ENCODE measurements at regions not wholly inside any gene's neighbourhood (a gene's known extent, or its start where the extent isn't known, plus 50 kb on each side); places are given as distances from the start of the nearest gene placed in this dataset.
A peak's percentile ranks its signal among the peaks of the same experiment; 100 is the strongest.

DNA sequence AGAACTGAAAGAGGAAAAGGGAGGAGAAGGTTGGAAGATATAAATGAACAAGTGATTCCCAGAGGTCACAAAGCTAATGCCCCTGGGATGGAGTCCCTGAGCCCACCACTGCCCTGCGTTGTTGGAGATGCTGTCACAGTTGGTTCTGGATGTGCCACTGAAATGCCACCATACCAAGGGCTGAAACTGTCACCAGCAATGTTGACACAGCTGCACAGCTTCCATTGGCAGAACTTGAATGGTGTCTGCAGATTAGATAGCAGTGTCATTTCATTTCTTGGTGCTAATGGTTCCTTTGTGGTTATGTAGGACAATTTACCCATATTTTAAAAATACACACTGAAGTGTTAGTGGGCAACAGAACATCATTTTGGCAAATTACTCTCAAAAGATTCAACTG, 120.7 kb downstream of the TBXT start:
- Histone ChIP-seq H3K4me1 (ENCODE audit: control insufficient read depth in 1 of 2, insufficient read depth in 2 of 2, low read length in 2 of 2) (peaks cover 0 to 6% of the 10 kb centered on the region in 2 donors), H3K36me3 (ENCODE audit: control insufficient read depth in 1 of 2, insufficient read depth in 2 of 2, low read length in 2 of 2) (no peaks in the 10 kb centered on the region), H3K27ac (ENCODE audit: low read length) (peak overlapping the region; percentile 62), H3K9me3 (ENCODE audit: control insufficient read depth in 1 of 2, low read length in 2 of 2) (no peaks in the 10 kb centered on the region), H3K27me3 (ENCODE audit: low read depth, low read length) (no peaks in the 10 kb centered on the region), H3K4me3 (ENCODE audit: low read depth in 1 of 2, low read length in 2 of 2) (no peak overlapping the region)

- no peaks in the 10 kb centered on the region for H3K27me3 ChIP-seq (ENCODE audit: low read depth, low read length)
- H3K4me3 ChIP-seq (ENCODE audit: low read depth in 1 of 2, low read length in 2 of 2), result no peak overlapping the region
- H3K27ac ChIP-seq (ENCODE audit: low read length), result peak overlapping the region; percentile 62
- no peaks in the 10 kb centered on the region for H3K9me3 ChIP-seq (ENCODE audit: control insufficient read depth in 1 of 2, low read length in 2 of 2)
- H3K36me3 ChIP-seq (ENCODE audit: control insufficient read depth in 1 of 2, insufficient read depth in 2 of 2, low read length in 2 of 2), result no peaks in the 10 kb centered on the region
- peaks cover 4 to 6% of the 10 kb centered on the region in 2 donors for H3K4me1 ChIP-seq (ENCODE audit: control insufficient read depth in 1 of 2, insufficient read depth in 2 of 2, low read length in 2 of 2)
These were observed 121.4 kb downstream of the TBXT start for GRCh38 chr6:166046226-166046625.

DNA sequence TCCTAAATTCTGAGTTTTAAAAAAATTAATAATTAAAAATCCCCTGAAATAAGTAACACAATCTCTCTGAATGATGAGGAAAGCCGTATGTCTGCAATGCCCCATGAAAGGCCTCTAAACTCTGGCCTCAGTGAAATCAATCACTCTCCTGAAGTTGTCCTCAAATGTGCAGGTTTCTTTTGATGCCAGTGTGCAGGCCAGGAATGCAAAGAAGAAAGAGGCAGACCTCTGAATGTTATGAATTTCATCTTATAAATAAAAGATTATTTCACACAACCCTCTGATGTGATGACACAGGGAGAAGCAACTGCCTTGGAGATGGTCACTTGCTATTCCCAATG, 121.8 kb downstream of the TBXT start:
- Histone ChIP-seq H3K36me3 (ENCODE audit: control insufficient read depth in 1 of 2, insufficient read depth in 2 of 2, low read length in 2 of 2) (no peaks in the 10 kb centered on the region), H3K27ac (ENCODE audit: low read length) (no peak overlapping the region), H3K9me3 (ENCODE audit: control insufficient read depth in 1 of 2, low read length in 2 of 2) (no peaks in the 10 kb centered on the region), H3K27me3 (ENCODE audit: low read depth, low read length) (no peaks in the 10 kb centered on the region), H3K4me3 (ENCODE audit: low read depth in 1 of 2, low read length in 2 of 2) (no peak overlapping the region), H3K4me1 (ENCODE audit: control insufficient read depth in 1 of 2, insufficient read depth in 2 of 2, low read length in 2 of 2) (peaks cover 4 to 6% of the 10 kb centered on the region in 2 donors)

DNA sequence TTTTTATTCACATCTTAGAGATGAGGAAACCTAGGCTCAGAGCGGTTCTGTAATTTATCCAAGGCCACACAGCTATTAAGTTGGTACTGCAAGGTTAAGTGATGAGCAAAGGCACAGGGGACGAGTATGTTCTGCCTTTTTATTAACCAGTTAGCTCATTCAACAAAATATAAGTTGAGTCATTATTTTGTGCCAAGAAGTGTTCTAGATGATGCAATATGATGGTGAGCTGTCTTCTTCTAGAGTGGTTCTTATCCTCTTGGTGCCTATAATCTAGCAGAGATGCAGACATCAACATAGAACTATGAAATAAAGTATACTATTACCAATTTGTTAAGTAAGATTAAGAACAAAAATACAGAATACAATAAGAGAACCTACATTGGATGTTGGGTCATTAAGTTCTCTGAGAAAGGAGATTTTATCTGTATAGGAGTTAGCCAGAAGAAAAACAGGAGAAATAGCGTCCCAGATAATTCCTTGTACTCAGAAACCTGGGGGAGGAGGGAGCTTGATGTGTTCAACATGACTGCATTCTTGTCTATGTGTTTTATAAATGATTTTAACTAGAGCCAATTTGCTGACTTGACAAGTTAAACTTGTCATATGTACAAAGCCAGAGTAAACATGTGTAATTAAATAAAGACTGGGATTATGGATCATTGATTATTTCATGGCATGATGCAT, 122.3 kb downstream of the TBXT start:
- Histone ChIP-seq H3K27ac (ENCODE audit: low read length) (no peak overlapping the region), H3K4me3 (ENCODE audit: low read depth in 1 of 2, low read length in 2 of 2) (no peak overlapping the region), H3K4me1 (ENCODE audit: control insufficient read depth in 1 of 2, insufficient read depth in 2 of 2, low read length in 2 of 2) (peaks cover 4 to 6% of the 10 kb centered on the region in 2 donors), H3K9me3 (ENCODE audit: control insufficient read depth in 1 of 2, low read length in 2 of 2) (no peaks in the 10 kb centered on the region), H3K36me3 (ENCODE audit: control insufficient read depth in 1 of 2, insufficient read depth in 2 of 2, low read length in 2 of 2) (no peaks in the 10 kb centered on the region), H3K27me3 (ENCODE audit: low read depth, low read length) (no peaks in the 10 kb centered on the region)

DNA sequence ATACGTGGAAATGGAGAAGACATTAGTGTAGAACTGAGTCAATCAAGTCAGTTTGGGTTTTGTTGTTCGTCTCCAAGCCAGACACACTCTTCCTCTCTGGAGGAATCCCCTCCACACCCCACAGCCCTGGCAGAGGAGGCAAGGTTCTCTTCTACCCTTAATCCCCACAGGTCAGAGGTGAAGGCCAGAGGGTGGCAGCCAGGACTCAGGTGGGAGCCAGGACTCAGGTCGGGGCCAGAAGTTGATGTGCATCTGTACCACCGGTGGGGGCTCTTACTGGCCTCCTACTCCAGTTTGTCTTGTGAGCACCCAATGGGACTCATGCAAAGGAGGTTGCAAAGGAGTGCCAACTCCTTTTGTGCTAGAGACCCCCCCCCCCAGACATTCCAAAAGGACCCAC, 126.4 kb downstream of the TBXT start:
- H3K36me3 ChIP-seq (ENCODE audit: control insufficient read depth in 1 of 2, insufficient read depth in 2 of 2, low read length in 2 of 2), result no peaks in the 10 kb centered on the region
- peaks cover 0 to 4% of the 10 kb centered on the region in 2 donors for H3K4me1 ChIP-seq (ENCODE audit: control insufficient read depth in 1 of 2, insufficient read depth in 2 of 2, low read length in 2 of 2)
- H3K27me3 ChIP-seq (ENCODE audit: low read depth, low read length), result no peaks in the 10 kb centered on the region
- H3K27ac ChIP-seq (ENCODE audit: low read length), result no peak overlapping the region
- no peaks in the 10 kb centered on the region for H3K9me3 ChIP-seq (ENCODE audit: control insufficient read depth in 1 of 2, low read length in 2 of 2)
- no peak overlapping the region for H3K4me3 ChIP-seq (ENCODE audit: low read depth in 1 of 2, low read length in 2 of 2)

- H3K4me3 ChIP-seq (ENCODE audit: low read depth in 1 of 2, low read length in 2 of 2), result no peak overlapping the region
- H3K27ac ChIP-seq (ENCODE audit: low read length), result no peak overlapping the region
- no peaks in the 10 kb centered on the region for H3K9me3 ChIP-seq (ENCODE audit: control insufficient read depth in 1 of 2, low read length in 2 of 2)
- H3K27me3 ChIP-seq (ENCODE audit: low read depth, low read length), result no peaks in the 10 kb centered on the region
- H3K4me1 ChIP-seq (ENCODE audit: control insufficient read depth in 1 of 2, insufficient read depth in 2 of 2, low read length in 2 of 2), result peaks cover 0 to 4% of the 10 kb centered on the region in 2 donors
- no peaks in the 10 kb centered on the region for H3K36me3 ChIP-seq (ENCODE audit: control insufficient read depth in 1 of 2, insufficient read depth in 2 of 2, low read length in 2 of 2)
These were observed 127.4 kb downstream of the TBXT start for GRCh38 chr6:166040292-166040691.

- H3K27me3 ChIP-seq (ENCODE audit: low read depth, low read length), result no peaks in the 10 kb centered on the region
- no peaks in the 10 kb centered on the region for H3K36me3 ChIP-seq (ENCODE audit: control insufficient read depth in 1 of 2, insufficient read depth in 2 of 2, low read length in 2 of 2)
- H3K4me1 ChIP-seq (ENCODE audit: control insufficient read depth in 1 of 2, insufficient read depth in 2 of 2, low read length in 2 of 2), result peaks cover 0 to under 1% of the 10 kb centered on the region in 2 donors
- no peak overlapping the region for H3K27ac ChIP-seq (ENCODE audit: low read length)
- H3K4me3 ChIP-seq (ENCODE audit: low read depth in 1 of 2, low read length in 2 of 2), result no peak overlapping the region
- no peaks in the 10 kb centered on the region for H3K9me3 ChIP-seq (ENCODE audit: control insufficient read depth in 1 of 2, low read length in 2 of 2)
These were observed 131.1 kb downstream of the TBXT start for GRCh38 chr6:166036316-166037095.

- Histone ChIP-seq H3K36me3 (ENCODE audit: control insufficient read depth in 1 of 2, insufficient read depth in 2 of 2, low read length in 2 of 2) (no peaks in the 10 kb centered on the region), H3K27me3 (ENCODE audit: low read depth, low read length) (no peaks in the 10 kb centered on the region), H3K4me3 (ENCODE audit: low read depth in 1 of 2, low read length in 2 of 2) (no peak overlapping the region), H3K4me1 (ENCODE audit: control insufficient read depth in 1 of 2, insufficient read depth in 2 of 2, low read length in 2 of 2) (no peaks in the 10 kb centered on the region), H3K27ac (ENCODE audit: low read length) (peak overlapping the region; percentile 14), H3K9me3 (ENCODE audit: control insufficient read depth in 1 of 2, low read length in 2 of 2) (no peaks in the 10 kb centered on the region)
These were observed 135.1 kb downstream of the TBXT start for GRCh38 chr6:166032366-166033200.

DNA sequence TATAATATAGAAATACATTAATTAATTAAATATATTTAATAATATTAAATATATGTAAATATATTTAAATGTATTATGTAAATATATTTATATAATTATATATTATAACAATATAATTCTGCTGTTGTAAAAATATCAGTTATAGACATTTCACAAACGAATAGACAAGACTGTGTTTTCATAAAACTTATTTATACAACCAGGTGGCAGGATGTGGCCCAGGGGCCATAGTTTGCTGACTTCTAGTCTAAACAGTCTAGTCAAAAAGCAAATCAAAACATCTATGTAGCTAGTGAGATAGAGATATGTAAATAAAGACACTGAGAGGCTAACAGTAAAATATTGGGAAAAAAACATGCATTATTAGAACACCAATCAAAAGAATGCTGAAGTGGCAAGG, 136.4 kb downstream of the TBXT start:
- no peaks in the 10 kb centered on the region for H3K36me3 ChIP-seq (ENCODE audit: control insufficient read depth in 1 of 2, insufficient read depth in 2 of 2, low read length in 2 of 2)
- no peaks in the 10 kb centered on the region for H3K9me3 ChIP-seq (ENCODE audit: control insufficient read depth in 1 of 2, low read length in 2 of 2)
- H3K27me3 ChIP-seq (ENCODE audit: low read depth, low read length), result no peaks in the 10 kb centered on the region
- H3K27ac ChIP-seq (ENCODE audit: low read length), result no peak overlapping the region
- no peak overlapping the region for H3K4me3 ChIP-seq (ENCODE audit: low read depth in 1 of 2, low read length in 2 of 2)
- H3K4me1 ChIP-seq (ENCODE audit: control insufficient read depth in 1 of 2, insufficient read depth in 2 of 2, low read length in 2 of 2), result no peaks in the 10 kb centered on the region

DNA sequence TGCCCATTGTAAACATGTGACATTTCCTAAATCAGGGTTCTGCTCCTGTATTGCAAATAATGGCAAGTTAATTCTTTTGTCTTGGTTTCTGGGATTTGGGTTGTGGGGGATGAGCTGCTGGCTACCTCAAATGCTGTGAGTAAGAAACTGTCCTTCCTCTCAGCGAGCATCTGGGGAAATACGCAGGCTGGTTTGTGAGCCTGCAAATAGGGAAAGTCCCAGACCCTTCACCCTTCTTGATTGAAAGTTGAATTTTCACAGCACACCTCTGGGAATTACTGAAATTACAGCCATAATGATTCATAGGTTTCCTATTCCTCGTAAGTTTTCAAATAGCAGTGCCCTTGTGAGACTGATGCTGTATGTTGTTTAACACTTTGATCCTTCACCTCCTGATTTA, 138.1 kb downstream of the TBXT start:
- H3K27ac ChIP-seq (ENCODE audit: low read length), result no peak overlapping the region
- no peaks in the 10 kb centered on the region for H3K4me1 ChIP-seq (ENCODE audit: control insufficient read depth in 1 of 2, insufficient read depth in 2 of 2, low read length in 2 of 2)
- H3K4me3 ChIP-seq (ENCODE audit: low read depth in 1 of 2, low read length in 2 of 2), result no peak overlapping the region
- no peaks in the 10 kb centered on the region for H3K36me3 ChIP-seq (ENCODE audit: control insufficient read depth in 1 of 2, insufficient read depth in 2 of 2, low read length in 2 of 2)
- no peaks in the 10 kb centered on the region for H3K9me3 ChIP-seq (ENCODE audit: control insufficient read depth in 1 of 2, low read length in 2 of 2)
- H3K27me3 ChIP-seq (ENCODE audit: low read depth, low read length), result no peaks in the 10 kb centered on the region

DNA sequence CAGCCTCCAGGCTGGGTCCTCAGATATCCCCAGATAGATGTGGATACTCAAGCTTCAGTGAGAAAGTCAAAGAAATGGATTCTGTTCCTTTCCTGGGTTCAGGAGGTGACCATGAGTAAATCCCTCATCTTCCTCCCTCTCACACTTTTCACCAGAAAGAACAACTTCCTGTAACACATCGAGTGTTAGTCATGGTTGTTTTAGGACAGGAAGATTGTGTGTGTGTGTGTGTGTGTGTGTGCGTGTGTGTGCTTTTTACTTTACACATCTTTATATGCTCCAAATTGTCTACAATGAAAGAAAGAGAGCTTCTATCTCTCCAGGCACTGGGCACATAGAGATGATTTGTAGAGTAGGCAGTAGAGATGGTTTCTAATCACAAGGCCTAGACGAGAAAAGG, 139.9 kb downstream of the TBXT start:
- H3K9me3 ChIP-seq (ENCODE audit: control insufficient read depth in 1 of 2, low read length in 2 of 2), result no peaks in the 10 kb centered on the region
- H3K4me3 ChIP-seq (ENCODE audit: low read depth in 1 of 2, low read length in 2 of 2), result no peak overlapping the region
- no peak overlapping the region for H3K27ac ChIP-seq (ENCODE audit: low read length)
- no peaks in the 10 kb centered on the region for H3K27me3 ChIP-seq (ENCODE audit: low read depth, low read length)
- no peaks in the 10 kb centered on the region for H3K36me3 ChIP-seq (ENCODE audit: control insufficient read depth in 1 of 2, insufficient read depth in 2 of 2, low read length in 2 of 2)
- H3K4me1 ChIP-seq (ENCODE audit: control insufficient read depth in 1 of 2, insufficient read depth in 2 of 2, low read length in 2 of 2), result no peaks in the 10 kb centered on the region

Measured in muscle layer of duodenum (tissue), 2 donors.